Breast epithelium (tissue), 4 donors: ENCODE measurements at regions not wholly inside any gene's neighbourhood (a gene's known extent, or its start where the extent isn't known, plus 50 kb on each side); places are given as distances from the start of the nearest gene placed in this dataset.

Source experiments
- DNase-seq, 2 donors: peaks; one replicate each; pipeline ENCODE4 v3.0.0-alpha.2; 2019; ENCODE audit warnings: low spot score in 2 of 2
- H3K27ac ChIP-seq, 2 donors: fragments of 200-600 bp; sonication (generic) in 1 of 2; one replicate each; pipeline ENCODE4 v1.5.1; 2016 to 2019; ENCODE audit warnings: mild to moderate bottlenecking in 1 of 2
- H3K27me3 ChIP-seq, 2 donors: fragments of 200-600 bp; sonication (generic) in 1 of 2; one replicate each; pipeline versions ENCODE4 v1.5.1 to v1.6.0; 2017 to 2019; ENCODE audit warnings: control low read depth in 1 of 2, mild to moderate bottlenecking in 1 of 2
- H3K36me3 ChIP-seq: fragments of 200-600 bp; one replicate; pipeline ENCODE4 v1.5.1; 2019
- H3K4me1 ChIP-seq, 2 donors: fragments of 200-600 bp; sonication (generic); one replicate each; pipeline ENCODE4 v1.5.1; 2016 to 2019; ENCODE audit warnings: control low read depth in 1 of 2
- H3K4me3 ChIP-seq, 3 donors: fragments of 200-600 bp; sonication (generic); 1 replicate in 2 of 3; 2 replicates in 1 of 3; pipeline ENCODE4 v1.5.1; 2016 to 2019; ENCODE audit warnings: mild to moderate bottlenecking in 3 of 3, moderate library complexity in 2 of 3
- H3K9me3 ChIP-seq, 2 donors: fragments of 200-600 bp; sonication (generic) in 1 of 2; one replicate each; pipeline ENCODE4 v1.5.1; 2016 to 2019; ENCODE audit warnings: control low read depth in 1 of 2
- POLR2A ChIP-seq: fragments of 450-650 bp; IDR thresholded peaks from one replicate; pipeline ENCODE4 v1.6.1; 2016; ENCODE audit warnings: antibody characterized with exemption, mild to moderate bottlenecking, moderate library complexity
- POLR2AphosphoS5 ChIP-seq, 3 donors: sonication (generic); formaldehyde crosslinking; IDR thresholded peaks; one replicate each; pipeline ENCODE4 v1.6.1; 2017; ENCODE audit warnings: antibody characterized with exemption in 3 of 3
- intact Hi-C: fragments of 100-400 bp; cut with DNase I; formaldehyde crosslinking; loops from one replicate; pipeline ENCODE4 v1.15.1; 2023; ENCODE audit warnings: low total_unique reads
- TF ChIP-seq, protein P1 (sequence below), 3 donors: fragments of 450-650 bp; IDR thresholded peaks; one replicate each; pipeline ENCODE4 v1.5.1; 2016 to 2017; ENCODE audit warnings: antibody characterized with exemption in 3 of 3, mild to moderate bottlenecking in 3 of 3, moderate library complexity in 3 of 3

GRCh38 chr17:52789829-52790228 is 631.3 kb upstream of the CA10 start:
- H3K4me3 ChIP-seq, result no peak overlapping the region
- no peaks in the 10 kb centered on the region for H3K4me1 ChIP-seq
- intact Hi-C loops, result loop anchor here (10.0 kb wide), 1 partner anchor 1155 kb away; no protein-coding TSS in a partner anchor
- no peaks in the 10 kb centered on the region for H3K36me3 ChIP-seq
- no peak for DNase-seq
- TF ChIP-seq POLR2A (no peak), POLR2AphosphoS5 (IDR thresholded peaks at IDR 0.05) (no peak)
- TF ChIP-seq, protein P1, sequence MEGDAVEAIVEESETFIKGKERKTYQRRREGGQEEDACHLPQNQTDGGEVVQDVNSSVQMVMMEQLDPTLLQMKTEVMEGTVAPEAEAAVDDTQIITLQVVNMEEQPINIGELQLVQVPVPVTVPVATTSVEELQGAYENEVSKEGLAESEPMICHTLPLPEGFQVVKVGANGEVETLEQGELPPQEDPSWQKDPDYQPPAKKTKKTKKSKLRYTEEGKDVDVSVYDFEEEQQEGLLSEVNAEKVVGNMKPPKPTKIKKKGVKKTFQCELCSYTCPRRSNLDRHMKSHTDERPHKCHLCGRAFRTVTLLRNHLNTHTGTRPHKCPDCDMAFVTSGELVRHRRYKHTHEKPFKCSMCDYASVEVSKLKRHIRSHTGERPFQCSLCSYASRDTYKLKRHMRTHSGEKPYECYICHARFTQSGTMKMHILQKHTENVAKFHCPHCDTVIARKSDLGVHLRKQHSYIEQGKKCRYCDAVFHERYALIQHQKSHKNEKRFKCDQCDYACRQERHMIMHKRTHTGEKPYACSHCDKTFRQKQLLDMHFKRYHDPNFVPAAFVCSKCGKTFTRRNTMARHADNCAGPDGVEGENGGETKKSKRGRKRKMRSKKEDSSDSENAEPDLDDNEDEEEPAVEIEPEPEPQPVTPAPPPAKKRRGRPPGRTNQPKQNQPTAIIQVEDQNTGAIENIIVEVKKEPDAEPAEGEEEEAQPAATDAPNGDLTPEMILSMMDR (IDR thresholded peaks at IDR 0.05), result no peak
- no peak overlapping the region for H3K27ac ChIP-seq
- no peaks in the 10 kb centered on the region for H3K27me3 ChIP-seq
- no peaks in the 10 kb centered on the region for H3K9me3 ChIP-seq

DNA sequence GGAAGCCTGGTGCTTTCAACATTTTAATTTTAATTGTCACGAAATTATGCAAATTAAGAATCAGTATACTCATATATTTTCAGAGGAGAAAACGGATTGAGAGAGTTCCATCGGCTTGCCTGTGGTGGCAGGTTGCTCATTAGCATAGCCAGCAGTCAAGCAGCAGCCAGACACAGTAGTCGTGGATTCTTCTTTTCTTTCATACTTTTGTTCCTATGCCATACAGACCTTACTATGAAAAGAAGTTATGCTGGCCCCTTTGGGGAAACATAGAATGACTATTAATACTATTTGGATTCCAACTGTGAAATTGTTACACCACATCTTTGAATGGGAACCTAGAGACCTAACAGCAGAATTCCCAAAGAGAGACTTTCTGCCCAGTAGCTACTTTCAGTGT is 617.7 kb upstream of the CA10 start:
- Histone ChIP-seq H3K27ac (no peak overlapping the region), H3K36me3 (no peaks in the 10 kb centered on the region), H3K27me3 (no peaks in the 10 kb centered on the region), H3K4me1 (no peaks in the 10 kb centered on the region), H3K9me3 (no peaks in the 10 kb centered on the region), H3K4me3 (no peak overlapping the region)
- intact Hi-C loops, result no loop called here
- no peak for TF ChIP-seq POLR2A
- no peak for TF ChIP-seq POLR2AphosphoS5 (IDR thresholded peaks at IDR 0.05)
- TF ChIP-seq, protein P1 (IDR thresholded peaks at IDR 0.05), result no peak
- no peak for DNase-seq

DNA sequence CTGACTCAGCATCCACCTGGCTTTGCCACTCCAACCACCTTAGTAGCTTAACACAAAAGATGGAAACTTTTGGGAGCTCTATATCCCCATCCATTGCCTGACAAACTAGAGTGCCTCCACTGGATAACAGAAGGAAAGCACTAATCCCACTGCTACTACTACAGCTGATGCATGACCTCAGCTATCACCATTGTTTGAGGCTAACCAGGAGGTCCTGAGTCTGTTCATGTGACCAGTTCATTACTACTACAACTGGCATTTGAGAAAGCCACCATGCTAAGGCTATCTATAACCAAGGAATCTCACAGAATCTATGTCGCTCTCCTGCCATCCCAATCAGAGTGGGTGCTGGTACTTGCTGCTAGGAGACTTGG is 604.3 kb upstream of the CA10 start:
- Histone ChIP-seq H3K4me1 (no peaks in the 10 kb centered on the region), H3K4me3 (no peak overlapping the region), H3K27me3 (no peaks in the 10 kb centered on the region), H3K27ac (no peak overlapping the region), H3K36me3 (no peaks in the 10 kb centered on the region), H3K9me3 (no peaks in the 10 kb centered on the region)
- intact Hi-C loops, result no loop called here
- TF ChIP-seq POLR2AphosphoS5 (IDR thresholded peaks at IDR 0.05) (no peak), POLR2A (no peak)
- TF ChIP-seq, protein P1 (IDR thresholded peaks at IDR 0.05), result no peak
- DNase-seq, result no peak

DNA sequence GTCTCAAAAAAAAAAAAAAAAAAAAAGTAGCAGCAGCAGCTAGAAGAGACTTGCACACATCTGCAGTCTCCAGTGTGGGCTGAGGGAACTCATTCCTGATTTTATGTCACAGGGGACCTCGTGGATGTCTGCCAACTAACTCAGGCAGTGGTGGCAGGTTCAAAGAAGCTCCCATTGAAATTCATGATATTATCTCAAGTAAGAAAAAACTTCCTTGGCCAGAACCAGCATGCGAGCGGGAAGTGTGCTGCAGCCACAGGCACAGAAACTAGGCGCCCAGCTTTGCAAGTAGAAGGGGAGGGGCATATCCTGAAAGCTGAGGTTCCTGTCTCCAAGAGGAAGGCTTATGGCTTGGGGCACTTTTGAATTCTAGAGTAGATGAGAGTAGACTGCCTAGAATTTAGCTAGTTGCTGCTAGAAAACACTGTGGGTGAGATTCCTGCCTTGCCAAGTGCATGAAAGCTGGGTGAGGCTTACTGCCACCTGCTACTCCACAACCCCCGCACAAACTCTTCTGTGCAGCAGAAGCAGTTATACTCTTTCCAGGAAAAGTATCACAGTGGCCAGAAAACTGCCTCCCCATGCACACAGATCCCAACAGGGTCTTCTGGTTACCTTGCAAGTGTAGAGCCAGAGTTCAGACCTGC is 603.8 kb upstream of the CA10 start:
- Histone ChIP-seq H3K36me3 (no peaks in the 10 kb centered on the region), H3K27me3 (no peaks in the 10 kb centered on the region), H3K9me3 (no peaks in the 10 kb centered on the region), H3K4me1 (no peaks in the 10 kb centered on the region), H3K4me3 (no peak overlapping the region), H3K27ac (no peak overlapping the region)
- no peak for TF ChIP-seq POLR2A
- TF ChIP-seq, protein P1 (IDR thresholded peaks at IDR 0.05), result no peak
- no peak for TF ChIP-seq POLR2AphosphoS5 (IDR thresholded peaks at IDR 0.05)
- DNase-seq, result no peak
- intact Hi-C loops, result no loop called here

DNA sequence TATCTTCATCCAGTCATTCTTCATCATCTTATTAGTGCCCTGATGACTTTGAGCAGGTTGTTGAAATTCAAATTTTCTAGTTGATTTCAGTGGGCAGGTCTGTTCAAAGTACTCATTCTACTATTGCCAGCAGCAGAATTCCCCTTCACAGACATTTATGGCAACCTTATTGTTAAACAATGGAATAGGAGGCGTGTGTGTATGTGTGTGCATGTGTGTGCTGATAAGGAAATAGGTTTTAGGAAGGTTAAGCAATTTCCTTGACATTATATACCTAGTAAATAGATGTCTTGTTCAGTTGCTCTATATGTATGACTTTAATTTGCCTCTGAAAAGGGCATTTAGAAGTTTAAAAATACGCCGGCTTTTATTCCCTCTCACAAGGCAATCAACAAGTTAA is 601.4 kb upstream of the CA10 start:
- no peaks in the 10 kb centered on the region for H3K36me3 ChIP-seq
- no peaks in the 10 kb centered on the region for H3K9me3 ChIP-seq
- no peaks in the 10 kb centered on the region for H3K4me1 ChIP-seq
- intact Hi-C loops, result no loop called here
- H3K4me3 ChIP-seq, result no peak overlapping the region
- TF ChIP-seq POLR2AphosphoS5 (IDR thresholded peaks at IDR 0.05) (no peak), POLR2A (no peak)
- TF ChIP-seq, protein P1 (IDR thresholded peaks at IDR 0.05), result no peak
- no peak overlapping the region for H3K27ac ChIP-seq
- H3K27me3 ChIP-seq, result no peaks in the 10 kb centered on the region
- no peak for DNase-seq
